GM19025 (cell line): ENCODE measurements at regions not wholly inside any gene's neighbourhood (a gene's known extent, or its start where the extent isn't known, plus 50 kb on each side); places are given as distances from the start of the nearest gene placed in this dataset.
"Not testable (repeated sequence)": the region's sequence is repeated elsewhere in the genome, so short reads cannot be mapped to it uniquely, and the experiment has no call there.

Source experiments
- ATAC-seq: cut with Tn5 transposase; IDR thresholded peaks from one replicate; pipeline ENCODE4 v1.9.1; 2021; ENCODE audit warnings: mild to moderate bottlenecking, low read depth, moderate library complexity; ENCODE audit not compliant: unreplicated experiment

DNA sequence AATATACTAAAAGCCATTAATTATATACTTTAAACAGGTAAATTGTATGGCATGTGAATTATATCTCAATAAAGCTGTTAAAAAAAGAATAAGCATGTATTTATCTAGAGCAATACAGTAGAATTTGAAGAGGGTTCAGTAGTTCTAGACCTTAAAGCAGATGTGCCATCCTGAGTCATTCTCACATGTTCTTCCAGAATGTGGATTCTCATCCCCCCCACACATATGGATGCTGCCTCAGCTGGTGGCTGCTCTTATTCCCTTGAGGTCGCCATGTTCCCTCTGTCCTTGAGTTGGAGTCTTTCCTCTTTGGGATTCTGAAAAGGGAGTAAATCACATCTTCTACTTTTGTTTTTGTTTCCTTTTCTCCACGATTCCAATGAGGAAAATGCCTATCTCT, 321.3 kb downstream of the AEBP2 start:
- ATAC-seq, result no peak

DNA sequence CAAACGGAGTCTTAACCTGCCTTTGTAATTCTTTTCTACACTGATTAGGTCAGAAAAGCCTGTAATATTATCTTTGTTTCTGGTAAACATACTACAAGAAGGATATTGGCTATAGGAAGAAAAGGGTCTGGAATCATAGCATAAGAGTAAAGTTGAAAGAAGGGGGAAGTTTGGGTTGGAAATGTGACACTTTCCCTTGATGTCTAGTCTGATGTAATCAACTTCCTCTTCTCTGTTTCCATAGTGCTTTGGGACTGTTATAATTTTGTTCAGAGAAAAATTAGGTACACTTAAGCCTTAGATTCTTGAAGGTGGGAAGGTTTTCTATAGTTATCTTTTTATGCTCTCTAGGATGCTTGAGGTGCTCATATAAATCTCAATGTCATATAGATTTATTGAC, 322.2 kb downstream of the AEBP2 start:
- ATAC-seq, result no peak

DNA sequence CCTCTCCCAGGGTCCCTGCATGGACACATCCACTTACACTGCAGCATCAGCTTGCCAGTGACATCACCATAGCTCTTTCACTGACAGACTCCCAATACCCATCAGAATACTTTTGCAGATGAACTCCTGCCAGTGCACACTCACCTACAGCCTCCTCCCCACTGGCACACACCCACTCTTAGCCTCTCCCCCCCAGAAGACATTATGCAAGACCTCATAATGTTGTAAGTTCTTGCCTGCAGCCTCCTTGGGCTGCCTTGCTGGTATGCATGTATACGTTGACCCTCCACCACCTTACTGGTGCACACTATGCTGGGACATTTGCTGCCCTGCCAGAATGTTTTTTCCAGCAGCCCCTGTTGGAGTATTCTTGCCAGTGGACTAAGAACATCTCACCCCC, 324.2 kb downstream of the AEBP2 start:
- no peak for ATAC-seq

DNA sequence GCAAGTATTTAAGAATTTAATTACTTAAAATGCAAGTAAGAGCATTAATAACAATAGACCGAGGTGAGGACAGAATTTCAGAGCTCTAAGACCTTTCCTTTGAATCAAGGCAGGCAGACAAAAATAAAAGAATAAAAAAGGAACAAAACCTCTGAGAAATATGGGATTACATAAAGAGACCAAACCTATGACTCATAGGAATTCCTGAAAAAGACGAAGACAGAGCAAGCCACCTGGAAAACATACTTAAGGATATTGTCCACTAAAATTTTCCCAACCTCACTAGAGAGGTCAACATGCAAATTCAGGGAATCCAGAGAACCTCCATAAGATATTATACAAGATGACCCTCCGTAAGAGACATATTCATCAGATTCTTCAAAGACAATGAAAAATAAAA, 325.1 kb downstream of the AEBP2 start:
- no peak for ATAC-seq

DNA sequence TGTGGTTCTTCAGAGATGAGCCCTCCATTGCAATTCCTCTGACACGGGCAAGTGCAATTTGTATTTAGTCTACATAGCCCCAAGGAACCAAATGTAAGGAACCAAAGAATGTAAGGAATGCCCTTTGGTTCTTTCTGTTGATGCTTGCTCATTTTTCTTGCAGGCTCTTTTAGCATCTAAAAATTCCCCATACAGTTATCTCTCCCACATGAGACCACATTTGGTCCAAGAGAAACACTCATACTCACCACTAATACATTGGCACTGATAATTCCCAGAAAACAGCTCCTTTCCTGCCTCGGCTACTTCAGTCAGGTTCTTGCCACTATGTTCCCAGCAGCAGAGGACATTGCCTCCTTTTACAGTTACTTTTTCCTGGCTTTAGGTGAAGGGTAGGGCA, 332.6 kb downstream of the AEBP2 start:
- ATAC-seq, result no peak

DNA sequence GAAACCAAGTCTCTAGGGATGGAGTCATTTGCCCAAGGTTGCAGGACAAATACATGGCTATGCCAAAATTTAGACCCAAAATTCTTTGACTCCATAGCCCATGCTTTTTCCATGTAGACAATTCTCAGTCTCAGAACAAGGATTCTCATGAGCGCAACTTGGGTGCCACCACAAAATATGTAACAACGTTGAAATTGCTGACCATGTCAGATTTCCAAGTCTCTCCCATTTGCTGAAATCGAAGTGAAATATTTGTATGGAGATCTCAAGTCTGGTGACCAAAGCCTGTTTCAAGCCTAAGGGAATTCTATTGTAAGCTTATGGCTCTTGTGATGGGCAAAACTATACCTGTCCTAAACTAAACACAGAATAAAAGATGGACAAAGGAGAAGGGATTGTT, 333.5 kb downstream of the AEBP2 start:
- no peak for ATAC-seq

DNA sequence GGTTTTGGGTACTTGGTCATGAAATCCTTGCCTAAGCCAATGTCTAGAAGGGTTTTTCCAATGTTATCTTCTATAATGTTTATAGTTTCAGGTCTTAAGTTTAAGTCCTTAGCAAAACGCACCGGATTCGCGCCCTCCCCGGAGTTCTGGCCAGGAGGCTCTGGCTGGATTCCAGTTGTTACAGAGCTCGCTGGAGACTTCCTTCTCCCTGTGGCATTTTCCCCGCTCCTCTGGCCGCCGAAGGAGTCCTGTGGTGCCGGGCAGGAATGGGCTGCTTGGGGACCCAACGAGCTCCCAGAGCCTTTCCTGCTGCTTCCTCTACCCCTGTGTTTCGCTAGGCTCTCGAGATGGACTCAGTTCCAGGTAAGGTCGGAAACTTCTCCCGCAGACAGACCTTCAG, 335.9 kb downstream of the AEBP2 start:
- ATAC-seq, result no peak

DNA sequence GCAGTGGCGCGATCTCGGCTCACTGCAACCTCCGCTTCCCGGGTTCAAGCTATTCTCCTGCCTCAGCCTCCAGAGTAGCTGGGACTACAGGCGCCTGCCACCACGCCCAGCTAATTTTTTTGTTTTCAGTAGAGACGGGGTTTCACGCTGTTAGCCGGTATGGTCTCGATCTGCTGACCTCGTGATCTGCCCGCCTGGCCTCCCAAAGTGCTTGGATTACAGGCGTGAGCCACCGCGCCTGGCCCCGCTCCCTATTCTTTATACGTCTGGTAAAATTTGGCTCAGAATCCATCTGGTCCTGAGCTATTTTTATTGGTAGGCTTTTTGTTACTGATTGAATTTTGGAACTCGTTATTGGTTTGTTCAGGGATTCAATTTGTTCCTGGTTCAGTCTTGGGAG, 336.7 kb downstream of the AEBP2 start:
- ATAC-seq, result not testable (repeated sequence)

DNA sequence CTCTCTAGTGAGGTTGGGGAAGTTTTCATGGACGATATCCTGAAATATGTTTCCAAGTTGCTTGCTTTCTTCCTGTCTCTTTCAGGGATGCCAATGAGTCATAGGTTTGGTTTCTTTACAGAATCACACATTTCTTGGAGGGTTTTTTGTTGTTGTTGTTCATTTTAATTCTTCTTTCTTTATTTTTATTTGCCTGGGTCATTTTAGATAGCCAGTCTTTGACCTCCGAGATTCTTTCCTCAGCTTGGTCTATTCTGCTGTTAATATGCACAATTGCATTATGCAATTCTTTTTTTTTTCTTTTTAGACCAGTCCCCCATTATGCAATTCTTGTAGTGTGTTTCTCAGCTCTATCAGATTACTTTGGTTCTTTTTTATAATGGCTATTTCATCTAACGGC, 338.9 kb downstream of the AEBP2 start:
- no peak for ATAC-seq

DNA sequence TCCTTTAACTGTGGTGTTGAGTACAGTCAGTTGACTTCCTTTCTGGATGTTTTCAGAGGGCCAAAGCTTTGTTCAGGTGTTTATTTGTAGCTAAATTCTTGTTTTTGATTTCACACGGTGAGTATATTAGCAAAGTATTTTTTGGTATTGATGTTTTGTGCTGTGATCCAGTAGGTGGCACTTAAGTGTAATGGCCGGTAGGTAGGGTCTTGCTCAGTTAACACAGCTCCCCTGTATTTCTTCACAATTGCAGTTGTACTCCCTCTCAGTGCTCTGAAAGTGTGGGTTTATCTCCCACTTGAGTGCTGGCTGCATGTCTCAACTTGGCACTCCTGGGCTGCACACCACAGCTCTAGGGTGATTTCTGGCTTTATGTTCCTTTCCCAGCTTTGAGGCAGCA, 339.5 kb downstream of the AEBP2 start:
- no peak for ATAC-seq

DNA sequence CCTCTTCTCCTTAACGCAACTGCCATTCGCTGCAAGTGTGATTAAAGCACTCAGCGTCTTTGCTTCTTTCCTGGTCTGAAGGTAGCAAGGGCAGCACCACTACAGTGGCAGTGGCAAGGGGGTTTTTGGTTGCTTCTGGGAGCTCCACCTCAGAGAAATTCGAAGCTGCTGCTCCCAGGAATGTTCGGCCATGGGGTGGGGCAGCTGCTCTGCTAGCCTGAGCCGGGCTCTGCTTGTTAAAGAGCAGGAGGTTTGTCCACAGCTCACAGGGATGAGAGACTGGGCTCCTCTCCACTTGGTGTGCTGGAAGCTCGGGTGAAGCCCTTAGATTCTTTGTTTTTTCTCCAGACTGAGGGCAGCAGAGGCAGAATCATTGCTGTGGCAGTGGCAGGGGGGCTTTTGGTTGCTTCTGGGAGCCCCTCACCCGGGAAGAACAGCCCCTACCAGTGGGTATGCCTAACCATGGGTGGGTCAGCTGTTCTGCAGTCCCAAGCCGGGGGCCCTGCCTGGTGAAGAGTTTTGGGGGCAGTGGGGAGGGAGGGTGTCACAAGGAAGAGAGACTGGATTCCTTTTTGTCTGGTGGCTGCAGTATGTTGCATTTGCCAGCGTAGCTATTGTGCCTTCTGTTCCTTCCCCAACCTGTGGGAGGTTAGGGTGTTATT, 340.2 kb downstream of the AEBP2 start:
- ATAC-seq, result no peak

DNA sequence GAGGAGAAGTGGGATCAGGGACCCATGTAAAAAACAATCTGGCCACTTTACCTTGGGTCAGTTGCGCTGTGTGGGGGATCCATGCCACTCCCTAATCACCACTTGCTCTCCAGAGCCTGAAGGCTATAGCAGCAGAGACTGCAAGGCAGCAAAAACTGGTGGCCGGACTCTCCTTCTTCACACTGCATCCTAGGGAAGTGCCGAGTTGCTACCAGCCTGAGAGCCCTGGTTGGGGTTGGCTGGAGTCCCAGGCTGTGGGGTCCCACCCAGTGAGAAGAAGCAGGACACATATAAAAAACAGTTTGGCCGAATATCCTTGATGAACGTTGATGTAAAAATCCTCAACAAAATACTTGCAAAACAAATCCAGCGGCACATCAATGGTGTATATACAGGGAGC, 341.2 kb downstream of the AEBP2 start:
- no peak for ATAC-seq

DNA sequence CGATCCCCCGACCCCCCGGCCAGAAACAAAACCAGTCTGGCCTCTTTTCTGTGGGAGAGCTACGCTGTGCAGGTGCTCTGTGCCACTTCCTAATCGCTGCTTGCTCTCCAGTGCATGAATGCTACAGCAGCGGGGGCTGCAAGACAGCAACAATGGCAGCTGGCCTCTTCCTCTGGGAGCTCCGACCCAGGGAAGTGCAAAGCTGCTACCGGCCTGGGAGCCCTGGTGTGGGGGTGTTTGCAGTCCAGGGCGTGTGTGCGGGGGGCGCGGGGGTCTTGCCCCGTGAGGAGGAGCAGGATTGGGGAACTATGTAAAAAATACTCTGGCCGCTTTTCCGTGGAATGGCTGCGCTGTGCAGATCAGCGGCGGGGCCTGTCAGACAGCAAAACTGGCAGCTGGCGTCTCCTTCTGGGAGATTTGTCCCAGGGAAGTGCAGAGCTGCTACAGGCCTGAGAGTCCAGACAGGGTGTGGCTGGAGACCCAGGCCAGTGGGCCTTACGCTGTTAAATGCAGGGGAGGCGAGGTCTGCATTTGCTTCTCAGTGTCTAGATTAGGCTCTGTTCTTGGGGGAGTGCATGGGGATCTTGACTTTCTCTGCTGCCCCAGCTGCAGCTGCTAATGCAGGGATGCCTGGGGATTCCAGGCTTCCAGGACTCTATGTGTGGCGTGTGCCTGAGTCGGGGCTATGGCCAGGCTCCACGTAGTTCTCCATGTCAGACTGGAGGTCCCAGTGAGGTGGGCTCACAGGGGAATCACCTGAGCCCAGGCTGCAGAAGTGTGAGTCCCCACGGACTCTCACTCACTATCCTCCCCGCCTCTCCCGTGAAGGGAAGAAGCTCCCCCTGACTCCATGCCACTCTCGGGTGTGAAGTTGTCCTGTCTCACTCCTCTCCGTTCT, 344.5 kb downstream of the AEBP2 start:
- ATAC-seq, result no peak

DNA sequence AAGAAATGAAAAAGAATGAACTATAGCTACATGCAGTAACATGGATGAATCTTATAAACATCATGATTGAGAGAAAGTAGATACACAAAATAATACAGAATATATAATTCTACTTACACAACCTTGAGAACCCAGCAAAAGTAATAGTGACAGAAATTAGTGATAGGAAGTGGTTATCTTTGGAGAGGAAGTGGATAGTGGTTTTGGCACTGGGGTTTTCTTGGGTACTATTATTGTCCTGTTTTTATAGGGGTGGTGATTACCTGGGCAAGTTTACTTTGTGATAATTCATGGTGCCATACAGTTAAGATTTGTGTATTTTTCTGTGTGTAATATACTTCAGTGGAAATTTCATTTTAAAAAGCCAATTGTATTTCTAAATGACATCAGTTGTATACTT, 352.7 kb downstream of the AEBP2 start:
- ATAC-seq, result no peak

DNA sequence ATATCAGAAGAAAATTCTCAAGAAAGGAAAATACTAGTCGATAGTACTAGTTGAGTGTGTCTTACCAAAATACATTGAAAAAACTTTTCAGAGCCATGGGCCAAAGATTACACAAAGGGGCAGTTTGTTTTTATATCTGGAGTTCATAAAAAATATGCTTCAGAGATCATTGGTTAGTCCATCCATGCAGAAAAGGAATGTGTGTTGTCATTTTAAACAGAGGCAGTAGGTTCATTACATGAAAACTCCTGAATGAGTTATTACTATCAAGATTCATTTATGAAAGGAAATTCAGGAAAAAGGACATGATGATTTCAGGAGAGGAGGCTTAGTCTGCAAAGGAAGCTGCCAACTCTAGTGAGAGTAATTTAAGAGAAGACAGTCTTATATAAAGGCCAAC, 354.8 kb downstream of the AEBP2 start:
- no peak for ATAC-seq

DNA sequence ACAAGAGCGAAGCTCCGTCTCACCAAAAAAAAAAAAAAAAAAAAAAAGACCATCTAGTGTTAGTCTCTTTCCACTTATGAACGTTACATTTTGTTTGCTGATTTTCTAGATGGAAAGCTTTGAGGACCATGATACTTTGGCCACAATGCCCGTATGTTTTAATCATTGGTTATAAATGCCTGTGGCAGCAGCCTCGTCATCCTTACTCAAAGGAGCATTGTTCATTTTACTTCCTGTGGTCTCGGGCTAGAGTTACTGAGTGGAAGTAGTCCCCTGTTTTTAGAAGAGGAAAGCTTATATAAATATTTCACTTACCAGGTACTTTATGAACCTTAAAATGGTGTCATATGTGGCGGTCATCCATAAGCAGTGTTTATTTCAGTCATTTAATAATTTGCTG, 359.9 kb downstream of the AEBP2 start:
- no peak for ATAC-seq

DNA sequence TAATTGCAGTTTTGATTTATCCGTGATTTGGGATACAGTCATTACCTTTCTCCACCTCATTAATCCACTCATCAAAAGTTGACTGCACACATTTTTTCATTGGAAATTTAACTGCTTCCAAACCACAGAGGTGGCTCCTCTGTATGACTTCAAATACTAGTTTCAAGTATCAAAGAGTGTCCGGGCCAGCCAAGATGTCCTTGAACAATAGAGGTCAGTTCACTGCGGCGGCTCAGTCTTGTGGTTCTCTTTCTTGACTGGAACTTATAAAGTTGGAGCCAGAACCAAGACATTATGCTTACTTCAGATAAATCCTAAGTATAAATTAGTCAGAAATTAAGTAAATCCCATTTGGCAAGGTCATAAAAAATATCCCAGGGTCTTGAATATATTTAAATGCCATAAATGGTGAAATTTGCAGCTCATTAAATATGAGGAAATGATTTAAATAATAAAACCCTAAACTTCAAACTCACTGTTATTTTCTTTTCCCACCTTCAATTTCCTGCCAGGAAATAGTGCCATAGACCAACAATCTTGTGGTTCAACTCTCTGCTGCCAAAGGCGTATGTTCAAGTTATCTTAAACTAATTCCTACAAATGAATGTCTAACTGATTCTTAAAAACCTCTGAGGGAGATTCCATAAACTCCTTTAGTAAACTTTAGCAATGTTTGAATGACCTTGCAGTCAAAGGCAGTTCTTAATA, 360.8 kb downstream of the AEBP2 start:
- ATAC-seq, result no peak

DNA sequence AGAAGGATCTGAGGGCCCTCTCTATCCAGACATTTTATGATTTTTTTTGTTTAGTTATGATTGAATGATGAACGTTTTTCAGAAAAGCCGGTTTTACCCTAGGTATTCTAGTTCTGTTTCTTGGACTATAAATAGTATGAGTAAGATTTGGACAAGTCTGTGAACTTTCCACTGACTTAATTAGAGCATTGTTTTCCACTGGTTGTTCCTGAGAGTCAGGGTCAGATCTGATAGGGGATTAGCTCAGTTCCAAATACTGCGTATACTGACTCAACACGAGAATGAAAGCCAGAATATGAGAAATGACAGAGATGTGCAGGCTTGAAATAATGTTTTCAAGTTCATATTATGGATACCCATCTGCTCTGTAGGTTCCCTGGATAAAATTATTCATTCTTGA, 361.6 kb downstream of the AEBP2 start:
- ATAC-seq, result no peak

DNA sequence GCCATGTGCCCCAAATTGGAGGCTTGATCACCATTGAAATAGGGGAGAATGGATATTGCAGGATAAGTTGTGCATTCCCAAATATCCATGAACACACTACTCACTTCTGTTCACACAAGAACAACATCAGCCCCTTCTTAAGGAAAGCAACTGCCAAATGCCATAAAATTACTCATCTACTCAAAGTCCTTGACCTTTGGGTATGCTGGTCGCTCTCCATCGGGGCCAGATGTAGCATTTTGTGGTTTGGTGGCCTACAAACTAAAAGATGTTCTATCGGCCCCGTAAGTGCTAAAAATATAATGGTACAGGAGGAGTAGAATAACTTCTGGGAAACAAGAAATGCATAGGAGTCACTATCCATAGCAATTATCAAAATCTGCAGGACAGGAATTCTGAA, 362.6 kb downstream of the AEBP2 start:
- no peak for ATAC-seq

DNA sequence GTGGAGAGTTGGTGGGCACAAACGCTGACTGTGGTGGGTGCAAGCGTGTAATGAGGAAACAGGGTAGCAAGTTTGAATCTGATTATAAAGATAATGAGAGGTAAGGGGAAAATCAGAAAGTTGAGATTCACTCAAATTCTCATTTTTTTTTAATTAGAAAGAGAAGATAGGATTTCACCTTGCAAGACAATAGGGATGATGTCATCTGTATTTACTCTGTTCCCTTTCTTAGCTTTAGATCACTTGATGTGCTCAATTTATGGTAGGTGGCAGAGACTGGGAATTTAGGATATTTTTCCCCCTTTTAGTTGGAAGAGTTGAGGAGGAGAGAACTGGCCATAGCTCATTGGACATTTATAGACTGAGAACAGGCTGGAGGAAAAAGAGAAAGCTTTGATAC, 363.6 kb downstream of the AEBP2 start:
- ATAC-seq, result no peak

DNA sequence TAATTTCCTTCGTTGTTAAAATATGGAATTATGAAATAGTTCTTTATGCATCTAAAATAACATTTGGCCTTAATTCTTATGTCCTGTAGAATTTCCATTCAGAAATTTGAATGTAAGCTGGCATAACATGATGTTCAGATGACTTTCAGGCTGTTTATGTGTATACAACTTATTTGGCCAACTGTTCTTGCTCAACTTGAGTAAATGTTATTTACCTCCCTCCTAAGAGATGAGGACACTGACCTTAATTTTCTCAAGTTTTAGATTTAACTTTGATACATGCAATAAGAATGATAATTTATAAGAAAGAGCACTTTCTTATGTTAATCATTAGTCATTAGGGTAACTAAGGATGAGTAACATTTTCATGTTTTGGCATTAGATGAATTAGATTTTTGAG, 365.4 kb downstream of the AEBP2 start:
- no peak for ATAC-seq

DNA sequence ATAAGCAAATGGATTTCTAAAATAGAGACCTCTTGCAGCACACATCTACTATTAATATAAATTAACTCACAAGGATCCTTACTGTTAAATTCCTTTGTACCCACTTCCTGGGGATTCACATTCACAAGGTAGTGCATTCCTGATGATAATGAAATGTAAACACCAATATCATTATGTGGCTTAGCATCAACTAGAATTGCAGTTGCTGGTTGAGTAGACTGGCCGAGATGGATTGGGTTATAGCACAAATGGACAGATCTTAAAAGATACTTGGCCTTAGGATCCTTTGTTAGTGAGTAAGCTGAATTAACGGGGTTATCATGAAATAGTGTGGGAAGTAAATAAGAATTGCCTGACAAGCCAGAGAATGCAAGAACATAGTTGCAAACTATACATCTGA, 369.1 kb downstream of the AEBP2 start:
- no peak for ATAC-seq
